Natural killer cell treated with Interleukin-12 subunit alpha and Interleukin-12 subunit beta and Interleukin-15 and Interleukin-18, amount 100 ng/mL, for 72 hours (primary cell): ENCODE measurements at regions not wholly inside any gene's neighbourhood (a gene's known extent, or its start where the extent isn't known, plus 50 kb on each side); places are given as distances from the start of the nearest gene placed in this dataset.
"Not testable (repeated sequence)": the region's sequence is repeated elsewhere in the genome, so short reads cannot be mapped to it uniquely, and the experiment has no call there.

ENCODE experiments used
- ATAC-seq, 2 donors: fragments of 150-1000 bp; cut with Tn5 transposase in 1 of 2; sonication (Bioruptor Pico), chemical (Tn5 transposase) in 1 of 2; 2 replicates each; pipeline ENCODE4 v1.10.0; 2021
- DNase-seq: peaks from one replicate; pipeline ENCODE4 v3.0.0; 2022; ENCODE audit warnings: low spot score
- H3K27ac Mint-ChIP-seq, 2 donors: 1 replicate in 1 of 2; 2 replicates in 1 of 2; pipeline ENCODE4 v1.8.0; 2022; ENCODE audit warnings: mixed read lengths in 2 of 2, mild to moderate bottlenecking in 1 of 2, moderate library complexity in 1 of 2
- H3K27me3 Mint-ChIP-seq, 2 donors: 1 replicate in 1 of 2; 2 replicates in 1 of 2; pipeline ENCODE4 v1.8.0; 2022; ENCODE audit warnings: mixed read lengths in 2 of 2
- H3K36me3 Mint-ChIP-seq: one replicate; pipeline ENCODE4 v1.8.0; 2022; ENCODE audit warnings: mixed read lengths
- H3K4me1 Mint-ChIP-seq, 2 donors: 1 replicate in 1 of 2; 2 replicates in 1 of 2; pipeline ENCODE4 v1.8.0; 2022; ENCODE audit warnings: low read depth in 2 of 2, mixed read lengths in 2 of 2, mild to moderate bottlenecking in 1 of 2
- H3K4me3 Mint-ChIP-seq: one replicate; pipeline ENCODE4 v1.8.0; 2022; ENCODE audit warnings: mixed read lengths
- H3K9me3 Mint-ChIP-seq: 2 replicates; pipeline ENCODE4 v1.8.0; 2022; ENCODE audit warnings: mixed read lengths

DNA sequence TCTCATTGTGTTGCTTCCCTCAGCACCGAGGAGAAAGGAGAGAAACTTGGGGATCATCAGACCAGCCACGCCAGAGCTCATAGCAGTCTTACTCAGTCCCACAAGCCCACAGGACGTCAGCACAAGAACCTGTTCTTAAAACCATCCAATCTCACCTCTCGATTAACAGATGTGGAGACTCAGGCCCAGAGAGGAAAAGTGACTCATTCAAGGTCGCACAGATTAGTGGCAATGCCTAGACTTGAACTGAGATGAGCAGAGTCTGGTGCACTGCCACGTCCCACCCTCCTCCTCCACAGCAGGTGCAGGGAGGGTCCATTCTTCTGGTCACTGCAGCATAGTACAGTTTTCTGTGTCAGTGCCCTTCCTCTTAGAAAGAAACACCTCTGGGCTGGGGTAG is 154.9 kb upstream of the PZP start:
- Mint-ChIP-seq H3K9me3 (no peaks in the 10 kb centered on the region), H3K36me3 (peaks cover under 1% of the 10 kb centered on the region), H3K27me3 (peaks cover 0 to 27% of the 10 kb centered on the region in 2 donors), H3K4me1 (peaks cover 56 to 63% of the 10 kb centered on the region in 2 donors), H3K27ac (peak overlapping the region; percentile 96), H3K4me3 (peak overlapping the region; percentile 80)
- DNase-seq (no peak), ATAC-seq (peak; percentile 7 to 68)

DNA sequence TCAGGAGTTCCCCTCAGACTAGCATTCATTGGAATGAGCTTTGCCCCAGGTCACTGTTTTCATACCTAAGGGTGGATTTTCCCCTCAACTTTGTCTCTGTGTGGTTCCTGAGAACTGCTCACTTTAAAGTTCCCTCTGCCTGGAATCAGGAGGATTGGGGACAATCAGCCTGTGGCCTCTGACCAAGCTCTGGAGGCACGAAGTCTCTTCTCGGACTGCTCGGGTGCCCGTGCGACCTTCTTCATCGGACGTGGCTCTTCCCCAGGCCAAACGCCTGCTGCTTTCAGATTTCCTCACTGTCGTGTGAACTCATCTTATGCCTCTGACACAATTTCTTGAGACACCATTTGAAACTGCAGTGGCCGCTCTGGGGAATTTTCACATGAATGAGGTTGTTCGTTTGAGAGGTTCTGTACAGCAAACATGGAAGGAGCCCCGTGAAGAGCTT is 153.7 kb upstream of the PZP start:
- peak overlapping the region; percentile 64 to 76 for H3K27ac Mint-ChIP-seq
- no peak for ATAC-seq

DNA sequence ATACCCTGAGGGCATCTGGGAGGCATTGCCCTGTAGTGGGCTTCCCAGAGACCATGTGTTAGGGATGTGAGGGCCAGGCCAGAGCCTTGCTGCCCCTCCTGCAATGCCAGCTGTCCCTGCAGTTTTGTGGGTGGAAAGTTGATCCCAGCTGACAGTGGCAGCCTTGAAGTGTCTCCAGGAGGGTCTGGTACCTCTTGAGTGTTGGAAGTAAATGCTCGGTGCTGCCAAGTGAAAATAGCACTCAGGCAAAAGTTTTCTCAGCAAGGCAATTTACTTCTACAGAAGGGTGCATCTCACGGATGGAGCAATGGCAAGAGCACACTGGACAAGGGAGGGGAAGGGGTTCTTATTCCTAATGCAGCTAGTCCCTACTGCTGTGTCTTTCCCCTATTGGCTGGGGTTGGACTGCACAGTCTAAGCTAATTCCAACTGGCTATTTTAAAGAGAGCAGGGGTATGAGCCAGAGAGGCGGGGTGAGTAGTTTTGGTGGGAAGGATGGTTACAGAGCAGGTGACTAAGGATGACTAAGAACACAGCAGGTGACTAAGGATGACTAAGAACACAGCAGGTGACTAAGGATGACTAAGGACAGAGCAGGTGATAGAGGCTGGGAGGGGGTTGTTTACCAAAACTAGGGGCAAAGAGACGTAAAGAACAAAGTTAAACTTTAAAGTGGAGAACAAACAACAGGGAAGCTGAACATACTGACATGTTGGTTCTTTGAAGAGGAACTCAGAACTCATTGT is 146.0 kb upstream of the PZP start:
- H3K27me3 Mint-ChIP-seq = peaks cover 0 to 11% of the 10 kb centered on the region in 2 donors
- not testable (repeated sequence) for DNase-seq, H3K4me3 Mint-ChIP-seq, ATAC-seq, H3K4me1 Mint-ChIP-seq, H3K27ac Mint-ChIP-seq
- H3K36me3 Mint-ChIP-seq = peaks cover 20% of the 10 kb centered on the region
- H3K9me3 Mint-ChIP-seq = peaks cover 20% of the 10 kb centered on the region

More for the DNA sequence above, 153.7 kb upstream of the PZP start:
- DNase-seq = no peak
- Mint-ChIP-seq H3K4me1 (peaks cover 45 to 51% of the 10 kb centered on the region in 2 donors), H3K9me3 (peaks cover 5% of the 10 kb centered on the region), H3K27me3 (peaks cover 0 to 29% of the 10 kb centered on the region in 2 donors), H3K36me3 (peaks cover 6% of the 10 kb centered on the region), H3K4me3 (peak overlapping the region; percentile 64)

DNA sequence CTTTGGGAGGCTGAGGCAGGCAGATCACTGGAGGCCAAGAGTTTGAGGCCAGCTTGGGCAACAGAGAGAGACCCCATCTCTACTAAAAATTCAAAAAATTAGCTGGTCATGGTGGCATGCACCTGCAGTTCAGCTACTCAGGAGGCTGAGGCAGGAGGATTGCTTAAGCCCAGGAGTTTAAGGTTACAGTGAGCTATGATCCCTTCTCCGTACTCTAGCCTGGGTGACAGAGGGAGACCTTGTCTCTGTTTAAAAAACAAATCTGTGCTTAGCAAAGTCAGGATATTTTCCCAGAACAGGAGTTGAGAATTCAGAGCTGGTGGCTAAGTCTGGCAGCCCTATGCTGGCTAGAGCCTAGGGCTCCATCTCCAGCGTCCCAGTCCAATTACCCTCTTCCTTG is 142.9 kb upstream of the PZP start:
- Mint-ChIP-seq H3K9me3 (peaks cover 12% of the 10 kb centered on the region), H3K36me3 (peaks cover 8% of the 10 kb centered on the region), H3K27ac (no peak overlapping the region), H3K4me1 (peaks cover 13 to 17% of the 10 kb centered on the region in 2 donors), H3K27me3 (no peaks in the 10 kb centered on the region), H3K4me3 (no peak overlapping the region)
- DNase-seq = no peak
- ATAC-seq = no peak

DNA sequence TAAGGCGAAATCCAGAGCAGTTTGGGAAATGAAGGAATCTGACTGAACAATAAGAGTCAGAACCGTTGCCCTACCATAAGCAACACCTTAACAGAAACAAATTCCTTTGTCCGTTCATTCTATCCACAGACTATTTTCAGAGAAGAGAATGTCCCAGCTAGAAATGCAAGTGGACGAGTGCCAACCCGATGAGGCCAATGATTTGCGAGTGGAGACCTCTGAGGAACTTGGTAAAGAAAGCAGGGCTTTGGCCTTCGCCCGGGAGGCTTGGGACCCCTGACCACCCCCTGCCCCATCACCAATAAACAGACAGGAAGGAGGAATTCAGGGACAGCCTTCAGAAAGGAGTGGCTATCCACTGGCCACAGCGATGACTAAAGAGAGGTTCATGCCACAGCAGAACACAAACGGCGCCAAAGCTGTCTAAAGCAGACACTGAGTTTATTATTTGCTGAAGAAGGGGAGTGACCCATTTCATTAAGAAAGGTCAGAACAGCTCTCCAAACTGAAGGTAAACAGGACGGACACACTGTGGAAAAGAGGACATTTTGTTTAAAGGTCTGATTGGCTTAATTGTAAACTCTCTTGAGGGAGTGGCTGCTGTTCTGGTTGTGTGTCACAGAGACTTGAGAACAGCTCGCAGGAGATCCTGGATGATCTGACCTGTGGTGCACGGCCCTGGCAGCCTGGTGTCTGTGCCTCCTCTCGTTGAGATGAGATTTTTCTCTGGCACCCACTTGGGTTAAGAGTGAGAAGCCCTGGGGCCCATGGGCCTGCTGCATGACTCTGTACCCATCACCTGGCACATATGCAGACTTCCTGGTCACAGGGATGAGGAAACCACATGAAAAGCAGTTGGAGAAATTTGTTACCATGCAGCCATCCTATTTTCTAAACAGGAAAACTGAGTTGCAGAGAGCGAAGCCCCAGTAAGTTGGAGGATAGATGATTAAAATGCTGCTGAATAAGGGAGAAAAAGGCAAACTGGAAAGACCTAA is 142.0 kb upstream of the PZP start:
- no peak for ATAC-seq
- Mint-ChIP-seq H3K9me3 (peaks cover 9% of the 10 kb centered on the region), H3K4me3 (no peak overlapping the region), H3K4me1 (peaks cover 20 to 21% of the 10 kb centered on the region in 2 donors), H3K27me3 (no peaks in the 10 kb centered on the region), H3K36me3 (peaks cover 6% of the 10 kb centered on the region), H3K27ac (peak overlapping the region in 1 of 2 donors; percentile 77)
- no peak for DNase-seq

DNA sequence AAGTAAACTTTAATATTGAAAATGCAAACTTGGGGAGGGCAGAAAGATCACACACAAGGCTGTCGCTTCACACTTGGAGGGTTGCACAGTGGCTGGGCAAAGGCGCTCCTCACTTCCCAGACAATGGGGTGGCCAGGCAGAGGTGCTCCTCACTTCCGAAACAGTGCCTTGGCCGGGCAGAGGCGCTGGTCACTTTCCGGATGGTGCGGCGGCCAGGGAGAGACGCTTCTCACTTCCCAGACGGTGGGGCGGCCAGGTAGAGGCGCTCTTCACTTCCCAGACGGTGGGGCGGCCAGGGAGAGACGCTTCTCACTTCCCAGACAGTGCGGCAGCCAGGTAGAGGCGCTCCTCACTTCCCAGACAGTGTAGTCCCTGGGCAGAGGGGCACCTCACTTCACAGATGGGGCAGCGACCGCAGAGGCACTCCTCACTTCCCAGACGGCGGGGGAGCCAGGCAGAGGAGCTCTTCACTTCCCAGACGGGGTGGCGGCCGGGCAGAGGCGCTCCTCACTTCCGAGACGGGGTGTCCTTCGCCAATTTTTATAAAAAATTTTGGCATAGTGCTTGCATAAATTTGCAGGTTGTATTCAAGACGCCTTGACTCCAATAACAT is 140.8 kb upstream of the PZP start:
- Mint-ChIP-seq H3K4me3 (no peak overlapping the region), H3K27ac (peak overlapping the region in 1 of 2 donors; percentile 77), H3K27me3 (no peaks in the 10 kb centered on the region), H3K4me1 (peaks cover 27% of the 10 kb centered on the region in 2 donors), H3K36me3 (peaks cover under 1% of the 10 kb centered on the region), H3K9me3 (peaks cover 5% of the 10 kb centered on the region)
- DNase-seq = no peak
- ATAC-seq = no peak

DNA sequence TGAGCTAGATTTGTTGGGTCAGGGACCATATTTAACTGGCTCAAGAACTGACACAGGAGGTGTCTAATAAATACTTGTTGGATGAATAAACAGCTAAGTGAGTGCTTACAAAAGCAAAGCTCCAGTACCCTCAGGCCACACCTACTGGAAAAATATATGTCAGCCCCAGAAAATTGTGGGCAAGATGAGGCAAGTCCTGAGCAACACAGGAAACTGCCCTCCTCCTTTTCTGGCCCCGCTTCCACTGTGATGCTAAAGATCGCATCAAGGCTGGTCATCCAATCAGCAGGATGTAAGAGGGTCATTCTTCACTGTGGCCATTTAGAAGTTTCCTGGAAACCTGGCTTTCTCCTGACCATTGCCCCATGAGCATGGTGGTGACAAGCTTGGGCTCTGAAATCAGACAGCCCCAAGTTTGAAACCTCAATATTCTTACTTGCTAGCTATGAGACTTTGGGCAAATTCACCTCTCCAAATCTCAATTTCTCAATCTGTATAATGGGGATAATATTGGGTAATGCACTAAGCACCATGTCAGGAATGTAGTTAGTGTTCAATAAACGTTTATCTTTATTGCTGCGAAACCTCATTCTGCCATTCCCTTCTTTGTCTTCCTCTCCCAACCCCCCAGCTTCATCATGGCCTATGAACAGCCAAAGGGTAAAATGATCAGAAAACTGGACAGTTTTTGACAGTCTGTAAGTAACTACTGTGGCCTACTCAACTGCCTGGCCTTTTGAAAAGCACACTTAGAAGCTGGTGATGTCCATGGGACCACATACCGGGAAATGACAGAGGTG is 139.3 kb upstream of the PZP start:
- Mint-ChIP-seq H3K9me3 (peaks cover under 1% of the 10 kb centered on the region), H3K27me3 (no peaks in the 10 kb centered on the region), H3K27ac (peak overlapping the region; percentile 16 to 77), H3K4me3 (peak overlapping the region; percentile 20), H3K4me1 (peaks cover 34 to 35% of the 10 kb centered on the region in 2 donors), H3K36me3 (no peaks in the 10 kb centered on the region)
- peak; percentile 49 to 87 for ATAC-seq
- peak; percentile 67 for DNase-seq

DNA sequence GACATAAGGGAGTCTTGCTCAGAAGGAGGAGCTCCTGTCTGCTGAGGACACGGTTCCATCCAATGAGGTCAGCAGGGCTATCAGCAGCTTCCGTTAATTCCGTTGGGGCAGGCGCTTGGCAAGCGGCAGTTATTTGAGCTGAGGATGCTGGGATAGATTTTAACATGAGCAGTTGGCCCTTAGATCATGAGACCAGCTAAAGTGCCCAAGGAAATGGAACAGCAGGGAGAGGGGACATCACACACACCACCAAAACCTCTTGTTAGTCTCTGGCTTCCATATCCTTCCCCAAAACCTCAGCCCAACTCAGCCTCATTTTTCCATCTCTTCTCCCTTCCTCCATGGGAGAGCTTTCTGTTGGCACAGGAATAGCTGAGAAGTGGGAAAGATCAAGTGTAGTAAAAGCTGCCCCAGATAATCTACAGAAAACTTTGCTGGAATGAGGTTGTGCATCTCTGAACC is 138.7 kb upstream of the PZP start:
- no peak for DNase-seq
- H3K36me3 Mint-ChIP-seq = no peaks in the 10 kb centered on the region
- no peak for ATAC-seq
- H3K4me1 Mint-ChIP-seq = peaks cover 40 to 41% of the 10 kb centered on the region in 2 donors
- no peaks in the 10 kb centered on the region for H3K9me3 Mint-ChIP-seq
- no peaks in the 10 kb centered on the region for H3K27me3 Mint-ChIP-seq
- H3K4me3 Mint-ChIP-seq = peak overlapping the region; percentile 20
- peak overlapping the region; percentile 16 to 77 for H3K27ac Mint-ChIP-seq

DNA sequence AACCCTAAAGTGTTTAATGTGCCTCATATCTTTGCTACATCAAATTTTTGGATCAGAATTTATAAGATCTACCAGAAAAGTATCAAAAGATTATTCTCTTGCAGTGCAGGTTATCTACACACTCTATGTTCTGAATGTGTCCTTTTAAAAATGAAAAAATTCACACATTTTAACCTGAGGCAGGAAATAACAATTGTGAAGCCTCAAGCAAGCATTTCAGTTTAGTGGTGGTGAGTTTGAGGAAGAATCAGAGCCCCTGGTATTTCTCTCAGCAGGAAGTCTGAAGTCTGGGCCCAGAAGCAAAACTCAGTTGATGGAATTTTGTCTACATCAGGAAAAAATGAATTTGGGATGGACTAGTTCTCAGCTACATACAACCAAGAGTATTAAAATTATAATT is 137.0 kb upstream of the PZP start:
- H3K36me3 Mint-ChIP-seq = no peaks in the 10 kb centered on the region
- no peaks in the 10 kb centered on the region for H3K9me3 Mint-ChIP-seq
- ATAC-seq (no peak), DNase-seq (no peak)
- peak overlapping the region; percentile 52 for H3K4me3 Mint-ChIP-seq
- H3K27ac Mint-ChIP-seq = peak overlapping the region in 1 of 2 donors; percentile 62
- no peaks in the 10 kb centered on the region for H3K27me3 Mint-ChIP-seq
- peaks cover 49 to 53% of the 10 kb centered on the region in 2 donors for H3K4me1 Mint-ChIP-seq

DNA sequence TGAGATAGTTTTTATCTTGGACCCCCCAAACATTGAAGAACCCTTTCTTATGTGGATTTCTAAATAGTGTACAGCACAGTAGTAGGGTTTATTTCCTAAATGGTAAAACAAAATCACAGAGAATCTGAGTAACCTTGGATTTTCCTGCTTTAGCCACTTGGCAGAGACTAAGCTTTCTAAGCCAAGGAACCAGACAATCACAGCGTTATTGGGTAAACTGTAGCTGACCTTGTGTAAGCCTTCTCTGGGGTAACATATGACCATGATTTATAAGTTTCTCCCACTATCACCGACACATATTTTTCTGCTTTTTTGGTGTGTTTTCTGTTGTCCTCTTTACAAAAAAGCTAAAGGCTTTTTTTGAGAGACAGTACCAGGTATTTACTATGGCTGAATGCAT is 136.3 kb upstream of the PZP start:
- Mint-ChIP-seq H3K36me3 (no peaks in the 10 kb centered on the region), H3K9me3 (no peaks in the 10 kb centered on the region), H3K4me1 (peaks cover 49 to 53% of the 10 kb centered on the region in 2 donors), H3K4me3 (no peak overlapping the region), H3K27me3 (no peaks in the 10 kb centered on the region), H3K27ac (no peak overlapping the region)
- no peak for DNase-seq
- no peak for ATAC-seq

DNA sequence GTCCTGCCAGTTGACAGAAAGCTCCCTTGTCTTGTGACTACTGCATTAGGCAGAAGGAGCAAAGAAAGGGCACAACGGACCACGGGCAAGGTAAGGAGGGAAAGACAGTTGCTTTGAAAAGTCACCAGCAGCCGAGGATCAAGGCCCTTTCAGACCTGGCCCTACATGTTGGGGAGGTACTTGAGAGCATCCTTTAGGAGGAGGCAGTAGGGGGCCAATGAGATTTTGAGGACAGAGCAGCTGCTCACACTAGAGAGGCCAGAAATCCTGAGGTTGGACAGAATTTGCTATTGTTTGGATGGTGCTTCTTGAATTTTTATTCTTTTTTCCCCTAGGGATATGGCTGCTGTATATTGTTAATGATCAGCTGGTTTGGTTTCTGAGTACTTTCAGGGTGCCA is 135.5 kb upstream of the PZP start:
- no peak overlapping the region for H3K27ac Mint-ChIP-seq
- no peak overlapping the region for H3K4me3 Mint-ChIP-seq
- H3K4me1 Mint-ChIP-seq = peaks cover 49 to 53% of the 10 kb centered on the region in 2 donors
- DNase-seq = no peak
- H3K27me3 Mint-ChIP-seq = no peaks in the 10 kb centered on the region
- no peaks in the 10 kb centered on the region for H3K36me3 Mint-ChIP-seq
- ATAC-seq = no peak
- no peaks in the 10 kb centered on the region for H3K9me3 Mint-ChIP-seq

DNA sequence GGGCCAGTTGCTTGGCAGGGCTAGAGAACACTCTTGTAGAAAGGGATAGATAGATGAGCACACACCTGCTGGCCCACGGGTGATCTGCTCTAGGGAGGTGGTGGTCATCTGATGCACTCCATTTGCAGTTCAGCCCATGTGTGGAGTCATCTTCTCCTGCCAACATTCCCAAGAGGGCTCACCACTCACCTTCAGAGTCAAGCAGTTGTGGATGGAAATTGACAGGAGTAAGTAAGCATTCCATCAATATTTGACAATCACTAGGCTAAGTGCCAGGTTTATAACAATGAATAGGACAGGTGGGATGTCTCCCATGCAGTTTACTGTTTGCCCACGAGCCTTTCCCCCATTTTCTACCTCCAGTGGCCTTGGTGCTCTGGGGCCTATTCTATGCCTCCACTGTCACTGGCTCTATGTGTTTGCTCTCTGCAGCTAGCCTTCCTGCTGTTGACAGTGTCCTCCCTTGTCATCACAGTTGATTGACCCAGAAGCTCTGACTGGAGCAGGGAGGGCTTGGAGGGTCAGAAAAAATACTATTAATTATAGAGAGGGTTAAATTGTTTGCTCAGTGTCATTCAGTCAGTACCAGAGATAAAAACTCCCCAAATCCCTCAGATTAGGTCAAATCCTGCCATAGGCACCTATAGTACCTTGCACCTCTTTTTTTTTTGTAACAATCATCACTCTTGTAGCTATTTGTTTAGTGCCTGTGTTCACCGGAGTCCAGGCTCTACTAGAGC is 134.6 kb upstream of the PZP start:
- DNase-seq = no peak

More for the DNA sequence above, 134.6 kb upstream of the PZP start:
- Mint-ChIP-seq H3K4me1 (peaks cover 48 to 53% of the 10 kb centered on the region in 2 donors), H3K27me3 (no peaks in the 10 kb centered on the region), H3K36me3 (no peaks in the 10 kb centered on the region), H3K9me3 (no peaks in the 10 kb centered on the region), H3K4me3 (no peak overlapping the region), H3K27ac (peak overlapping the region; percentile 8 to 11)
- no peak for ATAC-seq
